ENCODE measurements at regions not wholly inside any gene's neighbourhood (a gene's known extent, or its start where the extent isn't known, plus 50 kb on each side); places are given as distances from the start of the nearest gene placed in this dataset.

- DNase-seq (ENCODE audit: low read depth) = no peak
Measured at GRCh38 chr2:238731961-238732360, 115.9 kb upstream of the TWIST2 start.

- DNase-seq (ENCODE audit: low read depth) = no peak
Measured at GRCh38 chr2:238738917-238739316, 109.0 kb upstream of the TWIST2 start.

GRCh38 chr2:238739668-238740067 is 108.2 kb upstream of the TWIST2 start:
- DNase-seq (ENCODE audit: low read depth) = no peak

GRCh38 chr2:238741277-238741676 is 106.6 kb upstream of the TWIST2 start:
- no peak for DNase-seq (ENCODE audit: low read depth)

- DNase-seq (ENCODE audit: low read depth) = no peak
Measured at GRCh38 chr2:238742066-238742465, 105.8 kb upstream of the TWIST2 start.

- no peak for DNase-seq (ENCODE audit: low read depth)
Measured at GRCh38 chr2:238742664-238743063, 105.2 kb upstream of the TWIST2 start.

- no peak for DNase-seq (ENCODE audit: low read depth)
Measured at GRCh38 chr2:238743243-238744065, 104.4 kb upstream of the TWIST2 start.

- no peak for DNase-seq (ENCODE audit: low read depth)
Measured at GRCh38 chr2:238744951-238745350, 102.9 kb upstream of the TWIST2 start.

GRCh38 chr2:238745997-238746396 is 101.9 kb upstream of the TWIST2 start:
- no peak for DNase-seq (ENCODE audit: low read depth)

- DNase-seq (ENCODE audit: low read depth) = no peak
Measured at GRCh38 chr2:238747114-238747513, 100.8 kb upstream of the TWIST2 start.

- DNase-seq (ENCODE audit: low read depth) = no peak
Measured at GRCh38 chr2:238747557-238747956, 100.3 kb upstream of the TWIST2 start.

- DNase-seq (ENCODE audit: low read depth) = no peak
Measured at GRCh38 chr2:238750212-238750904, 97.5 kb upstream of the TWIST2 start.

GRCh38 chr2:238754259-238754658 is 93.6 kb upstream of the TWIST2 start:
- DNase-seq (ENCODE audit: low read depth) = peak; percentile 21

- peak; percentile 54 for DNase-seq (ENCODE audit: low read depth)
Measured at GRCh38 chr2:238761868-238762267, 86.0 kb upstream of the TWIST2 start.

GRCh38 chr2:238763471-238763995 is 84.4 kb upstream of the TWIST2 start:
- DNase-seq (ENCODE audit: low read depth) = no peak

GRCh38 chr2:238765590-238765989 is 82.3 kb upstream of the TWIST2 start:
- DNase-seq (ENCODE audit: low read depth) = no peak

GRCh38 chr2:238771218-238771617 is 76.7 kb upstream of the TWIST2 start:
- peak; percentile 8 for DNase-seq (ENCODE audit: low read depth)

- no peak for DNase-seq (ENCODE audit: low read depth)
Measured at GRCh38 chr2:238771639-238772038, 76.2 kb upstream of the TWIST2 start.

GRCh38 chr2:238772635-238773297 is 75.1 kb upstream of the TWIST2 start:
- DNase-seq (ENCODE audit: low read depth) = no peak

- no peak for DNase-seq (ENCODE audit: low read depth)
Measured at GRCh38 chr2:238773472-238773871, 74.4 kb upstream of the TWIST2 start.

- DNase-seq (ENCODE audit: low read depth) = no peak
Measured at GRCh38 chr2:238774071-238774470, 73.8 kb upstream of the TWIST2 start.

GRCh38 chr2:238774980-238775509 is 72.8 kb upstream of the TWIST2 start:
- no peak for DNase-seq (ENCODE audit: low read depth)

All from myocyte (in vitro differentiated cells).